Hepatocyte (in vitro differentiated cells): ENCODE measurements at regions not wholly inside any gene's neighbourhood (a gene's known extent, or its start where the extent isn't known, plus 50 kb on each side); places are given as distances from the start of the nearest gene placed in this dataset.

Experiments
- EZH2 ChIP-seq: fragments of 200-600 bp; sonication (generic); IDR thresholded peaks from 2 replicates; pipeline ENCODE4 v1.6.1; 2016; ENCODE audit warnings: antibody characterized with exemption, mild to moderate bottlenecking, borderline replicate concordance
- EZH2phosphoT487 ChIP-seq: fragments of 200-600 bp; sonication (generic); IDR thresholded peaks from one replicate; pipeline ENCODE4 v1.6.1; 2018; ENCODE audit warnings: antibody characterized with exemption, mild to moderate bottlenecking, low read depth, moderate library complexity; ENCODE audit not compliant: unreplicated experiment, severe bottlenecking
- TF ChIP-seq, protein P1 (sequence below): fragments of 200-600 bp; sonication (generic); IDR thresholded peaks from 2 replicates; pipeline ENCODE4 v1.5.1; 2016; ENCODE audit warnings: antibody characterized with exemption, mild to moderate bottlenecking; ENCODE audit not compliant: poor library complexity

DNA sequence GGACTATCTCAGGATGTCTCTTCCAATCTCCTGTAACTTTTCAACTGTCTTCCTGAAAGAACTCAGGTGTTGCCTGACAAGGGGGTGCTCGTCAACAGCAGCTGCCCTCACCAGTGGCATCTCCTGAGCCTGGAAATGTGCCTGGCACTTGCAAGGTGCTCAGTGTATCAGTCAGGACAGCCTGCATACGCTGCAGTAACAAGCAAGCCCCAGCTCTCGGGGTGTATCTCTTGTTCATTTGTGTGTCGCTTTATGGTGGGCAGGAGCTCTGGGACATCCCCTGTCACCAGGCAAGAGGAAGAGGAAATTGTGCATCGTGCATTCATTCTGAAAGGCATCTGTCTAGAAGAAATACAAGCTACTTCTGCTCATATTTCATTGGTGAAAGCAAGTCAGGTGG is 263.1 kb downstream of the DCDC2C start:
- no peak for TF ChIP-seq EZH2phosphoT487
- TF ChIP-seq EZH2 = no peak
- TF ChIP-seq, protein P1, sequence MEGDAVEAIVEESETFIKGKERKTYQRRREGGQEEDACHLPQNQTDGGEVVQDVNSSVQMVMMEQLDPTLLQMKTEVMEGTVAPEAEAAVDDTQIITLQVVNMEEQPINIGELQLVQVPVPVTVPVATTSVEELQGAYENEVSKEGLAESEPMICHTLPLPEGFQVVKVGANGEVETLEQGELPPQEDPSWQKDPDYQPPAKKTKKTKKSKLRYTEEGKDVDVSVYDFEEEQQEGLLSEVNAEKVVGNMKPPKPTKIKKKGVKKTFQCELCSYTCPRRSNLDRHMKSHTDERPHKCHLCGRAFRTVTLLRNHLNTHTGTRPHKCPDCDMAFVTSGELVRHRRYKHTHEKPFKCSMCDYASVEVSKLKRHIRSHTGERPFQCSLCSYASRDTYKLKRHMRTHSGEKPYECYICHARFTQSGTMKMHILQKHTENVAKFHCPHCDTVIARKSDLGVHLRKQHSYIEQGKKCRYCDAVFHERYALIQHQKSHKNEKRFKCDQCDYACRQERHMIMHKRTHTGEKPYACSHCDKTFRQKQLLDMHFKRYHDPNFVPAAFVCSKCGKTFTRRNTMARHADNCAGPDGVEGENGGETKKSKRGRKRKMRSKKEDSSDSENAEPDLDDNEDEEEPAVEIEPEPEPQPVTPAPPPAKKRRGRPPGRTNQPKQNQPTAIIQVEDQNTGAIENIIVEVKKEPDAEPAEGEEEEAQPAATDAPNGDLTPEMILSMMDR = no peak
